ENCODE measurements at regions not wholly inside any gene's neighbourhood (a gene's known extent, or its start where the extent isn't known, plus 50 kb on each side); places are given as distances from the start of the nearest gene placed in this dataset.

DNA sequence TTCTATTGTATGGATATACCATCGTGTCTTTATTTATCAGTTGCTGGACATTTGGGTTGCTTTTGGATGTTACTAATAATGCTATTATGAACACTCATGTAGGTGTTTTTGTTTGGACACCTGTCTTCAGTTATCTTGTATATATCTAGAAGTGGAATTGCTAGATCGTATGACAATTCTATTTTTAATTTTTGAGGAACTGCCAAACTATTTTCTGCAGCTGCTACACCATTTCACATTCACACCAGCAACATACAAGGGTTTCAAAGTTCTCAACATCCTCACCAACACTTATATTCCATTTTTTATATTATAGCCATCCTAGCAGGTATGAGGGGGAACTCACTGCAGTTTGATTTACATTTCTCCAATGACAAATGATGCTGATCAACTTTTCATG is 324.6 kb downstream of the CAAP1 start:
- TF ChIP-seq TAF1 (IDR thresholded peaks at IDR 0.05; ENCODE audit: low read depth, low read length), result no peak
- TF ChIP-seq, protein P1, sequence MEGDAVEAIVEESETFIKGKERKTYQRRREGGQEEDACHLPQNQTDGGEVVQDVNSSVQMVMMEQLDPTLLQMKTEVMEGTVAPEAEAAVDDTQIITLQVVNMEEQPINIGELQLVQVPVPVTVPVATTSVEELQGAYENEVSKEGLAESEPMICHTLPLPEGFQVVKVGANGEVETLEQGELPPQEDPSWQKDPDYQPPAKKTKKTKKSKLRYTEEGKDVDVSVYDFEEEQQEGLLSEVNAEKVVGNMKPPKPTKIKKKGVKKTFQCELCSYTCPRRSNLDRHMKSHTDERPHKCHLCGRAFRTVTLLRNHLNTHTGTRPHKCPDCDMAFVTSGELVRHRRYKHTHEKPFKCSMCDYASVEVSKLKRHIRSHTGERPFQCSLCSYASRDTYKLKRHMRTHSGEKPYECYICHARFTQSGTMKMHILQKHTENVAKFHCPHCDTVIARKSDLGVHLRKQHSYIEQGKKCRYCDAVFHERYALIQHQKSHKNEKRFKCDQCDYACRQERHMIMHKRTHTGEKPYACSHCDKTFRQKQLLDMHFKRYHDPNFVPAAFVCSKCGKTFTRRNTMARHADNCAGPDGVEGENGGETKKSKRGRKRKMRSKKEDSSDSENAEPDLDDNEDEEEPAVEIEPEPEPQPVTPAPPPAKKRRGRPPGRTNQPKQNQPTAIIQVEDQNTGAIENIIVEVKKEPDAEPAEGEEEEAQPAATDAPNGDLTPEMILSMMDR (IDR thresholded peaks at IDR 0.05; ENCODE audit: control extremely low read depth in 1 of 3, insufficient read depth in 1 of 3, low read depth in 1 of 3, low read length in 3 of 3), result no peak
- no peak for TF ChIP-seq EGR1 (IDR thresholded peaks at IDR 0.05; ENCODE audit: borderline replicate concordance, low read depth, low read length)
- TF ChIP-seq SUZ12 (IDR thresholded peaks at IDR 0.05; ENCODE audit: low read length), result no peak
- no peak for TF ChIP-seq ZNF274 (IDR thresholded peaks at IDR 0.05; ENCODE audit: borderline replicate concordance, extremely low read depth, low read length)
- TF ChIP-seq RBBP5 (IDR thresholded peaks at IDR 0.05; ENCODE audit: borderline replicate concordance, low read depth, low read length), result no peak
- no peak for TF ChIP-seq FOSL1 (IDR thresholded peaks at IDR 0.05; ENCODE audit: insufficient read depth, low read depth, low read length)
- no peak for TF ChIP-seq CHD1 (IDR thresholded peaks at IDR 0.05; ENCODE audit: low read depth, low read length)
